ENCODE measurements at regions not wholly inside any gene's neighbourhood (a gene's known extent, or its start where the extent isn't known, plus 50 kb on each side); places are given as distances from the start of the nearest gene placed in this dataset.

DNA sequence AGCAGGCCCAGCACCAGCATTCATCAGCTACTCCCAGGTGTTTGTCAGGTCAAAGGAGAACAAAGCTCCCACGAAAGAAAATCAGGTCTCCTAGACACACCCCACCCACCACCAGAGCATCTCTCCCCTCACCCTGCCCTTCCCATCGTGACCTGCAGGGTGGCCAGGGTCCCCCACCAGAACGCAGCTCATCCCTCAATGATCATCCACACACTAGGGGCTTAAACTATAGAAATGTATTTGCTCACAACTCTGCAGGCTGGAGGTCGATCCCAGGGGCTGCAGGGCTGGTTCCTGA, 97.4 kb downstream of the RIPK4 start:
- no peaks in the 10 kb centered on the region for H3K36me3 ChIP-seq (replicated peaks in 1 of 2; ENCODE audit: insufficient read depth in 1 of 2, low read depth in 2 of 2)
- ATAC-seq = no peak
- no peak overlapping the region for H3K4me3 ChIP-seq
- no peaks in the 10 kb centered on the region for H3K9me3 ChIP-seq
- 83 to 84% methylated on average over 3 to 4 of the region's 4 CpGs for WGBS, 2 donors
- no peak overlapping the region for H3K27ac ChIP-seq
- no peak for DNase-seq
- intact Hi-C loops (cut with DNase I) = no loop called here
- H3K27me3 ChIP-seq = no peaks in the 10 kb centered on the region
- peaks cover 16% of the 10 kb centered on the region for H3K4me1 ChIP-seq
- TF ChIP-seq POLR2A (IDR thresholded peaks at IDR 0.05) = no peak
- TF ChIP-seq, protein P1, sequence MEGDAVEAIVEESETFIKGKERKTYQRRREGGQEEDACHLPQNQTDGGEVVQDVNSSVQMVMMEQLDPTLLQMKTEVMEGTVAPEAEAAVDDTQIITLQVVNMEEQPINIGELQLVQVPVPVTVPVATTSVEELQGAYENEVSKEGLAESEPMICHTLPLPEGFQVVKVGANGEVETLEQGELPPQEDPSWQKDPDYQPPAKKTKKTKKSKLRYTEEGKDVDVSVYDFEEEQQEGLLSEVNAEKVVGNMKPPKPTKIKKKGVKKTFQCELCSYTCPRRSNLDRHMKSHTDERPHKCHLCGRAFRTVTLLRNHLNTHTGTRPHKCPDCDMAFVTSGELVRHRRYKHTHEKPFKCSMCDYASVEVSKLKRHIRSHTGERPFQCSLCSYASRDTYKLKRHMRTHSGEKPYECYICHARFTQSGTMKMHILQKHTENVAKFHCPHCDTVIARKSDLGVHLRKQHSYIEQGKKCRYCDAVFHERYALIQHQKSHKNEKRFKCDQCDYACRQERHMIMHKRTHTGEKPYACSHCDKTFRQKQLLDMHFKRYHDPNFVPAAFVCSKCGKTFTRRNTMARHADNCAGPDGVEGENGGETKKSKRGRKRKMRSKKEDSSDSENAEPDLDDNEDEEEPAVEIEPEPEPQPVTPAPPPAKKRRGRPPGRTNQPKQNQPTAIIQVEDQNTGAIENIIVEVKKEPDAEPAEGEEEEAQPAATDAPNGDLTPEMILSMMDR (IDR thresholded peaks at IDR 0.05) = no peak

DNA sequence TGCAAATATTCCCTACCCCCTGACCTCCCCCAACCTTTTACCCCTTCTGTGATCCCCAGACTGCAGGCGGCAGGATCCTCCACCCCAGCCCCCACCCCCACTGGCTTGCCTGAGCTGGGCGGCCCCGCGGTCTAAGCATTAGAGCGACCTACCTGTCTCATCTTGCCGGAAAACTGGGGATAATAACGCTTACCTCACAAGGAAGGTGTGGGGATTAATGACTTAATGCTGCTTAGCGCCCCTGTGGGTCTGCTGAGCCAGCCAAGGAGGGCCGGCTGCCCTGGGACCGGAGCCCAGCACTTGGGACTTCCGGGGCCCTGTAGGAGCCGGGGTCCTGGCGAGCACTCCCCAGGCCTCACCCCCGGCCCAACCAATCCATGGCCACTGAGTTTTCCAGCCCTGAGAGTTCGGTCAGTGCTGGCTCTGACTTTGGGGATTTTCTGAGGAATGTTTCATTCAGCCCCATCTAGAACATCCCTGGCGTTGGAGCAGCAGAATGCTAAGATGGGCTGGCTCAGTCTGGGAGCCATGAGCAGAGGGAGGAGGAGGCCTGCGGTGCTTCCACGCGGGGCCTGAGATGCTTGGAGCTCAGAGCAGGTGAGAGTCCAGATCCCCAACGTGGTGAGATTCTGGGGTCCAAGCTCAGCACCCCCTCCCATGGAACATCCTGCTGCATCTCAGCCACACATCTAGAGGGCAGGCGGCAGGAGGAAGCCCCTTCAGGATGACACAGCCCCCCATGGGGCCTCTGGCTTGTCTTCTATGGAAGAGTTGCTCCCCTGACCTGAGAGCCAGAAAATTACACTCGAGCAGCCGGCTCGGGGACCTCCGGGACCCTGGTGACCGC, 97.9 kb downstream of the RIPK4 start:
- intact Hi-C loops (cut with DNase I) = no loop called here

DNA sequence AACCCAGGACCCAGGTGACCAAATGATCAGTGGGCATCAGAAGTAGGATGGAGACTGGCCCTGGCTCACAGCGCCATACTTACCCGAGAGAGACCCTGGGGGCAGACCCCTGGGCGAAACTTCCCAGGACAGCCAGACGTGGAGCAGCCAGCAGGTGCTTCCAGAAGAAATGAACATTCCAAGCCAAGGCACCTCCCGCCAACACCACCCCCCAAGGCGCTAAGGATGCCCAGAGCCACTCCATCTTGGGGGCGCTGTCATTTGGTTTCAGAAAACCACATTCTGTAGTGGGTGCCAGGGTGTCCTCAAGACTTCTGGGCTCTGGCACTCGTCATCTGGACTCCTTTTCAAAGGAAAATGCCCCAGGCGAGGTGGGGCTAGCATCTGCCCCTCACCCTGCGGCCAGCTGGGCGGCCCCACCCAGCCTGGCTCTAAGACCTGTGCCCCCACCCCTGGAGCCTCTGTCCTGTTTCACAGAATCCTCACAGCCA, 98.8 kb downstream of the RIPK4 start:
- H3K4me3 ChIP-seq = no peak overlapping the region
- WGBS, 2 donors = 89 to 91% methylated on average over 4 to 11 of the region's 11 CpGs
- intact Hi-C loops (cut with DNase I) = no loop called here
- H3K9me3 ChIP-seq = no peaks in the 10 kb centered on the region
- DNase-seq (peak in 1 of 4 donors; percentile 2), ATAC-seq (no peak)
- TF ChIP-seq, protein P1 (IDR thresholded peaks at IDR 0.05) = no peak
- no peak for TF ChIP-seq POLR2A (IDR thresholded peaks at IDR 0.05)
- H3K27me3 ChIP-seq = no peaks in the 10 kb centered on the region
- peaks cover 6% of the 10 kb centered on the region for H3K4me1 ChIP-seq
- H3K36me3 ChIP-seq (replicated peaks in 1 of 2; ENCODE audit: insufficient read depth in 1 of 2, low read depth in 2 of 2) = no peaks in the 10 kb centered on the region
- H3K27ac ChIP-seq = no peak overlapping the region

More for the DNA sequence above, 97.9 kb downstream of the RIPK4 start:
- no peak for DNase-seq
- no peak overlapping the region for H3K4me3 ChIP-seq
- WGBS, 2 donors = 80 to 88% methylated on average over 5 to 26 of the region's 26 CpGs
- no peaks in the 10 kb centered on the region for H3K36me3 ChIP-seq (replicated peaks in 1 of 2; ENCODE audit: insufficient read depth in 1 of 2, low read depth in 2 of 2)
- H3K4me1 ChIP-seq = peaks cover 14% of the 10 kb centered on the region
- no peak for TF ChIP-seq POLR2A (IDR thresholded peaks at IDR 0.05)
- TF ChIP-seq, protein P1 (IDR thresholded peaks at IDR 0.05) = no peak
- no peaks in the 10 kb centered on the region for H3K9me3 ChIP-seq
- ATAC-seq = no peak
- no peaks in the 10 kb centered on the region for H3K27me3 ChIP-seq
- no peak overlapping the region for H3K27ac ChIP-seq

DNA sequence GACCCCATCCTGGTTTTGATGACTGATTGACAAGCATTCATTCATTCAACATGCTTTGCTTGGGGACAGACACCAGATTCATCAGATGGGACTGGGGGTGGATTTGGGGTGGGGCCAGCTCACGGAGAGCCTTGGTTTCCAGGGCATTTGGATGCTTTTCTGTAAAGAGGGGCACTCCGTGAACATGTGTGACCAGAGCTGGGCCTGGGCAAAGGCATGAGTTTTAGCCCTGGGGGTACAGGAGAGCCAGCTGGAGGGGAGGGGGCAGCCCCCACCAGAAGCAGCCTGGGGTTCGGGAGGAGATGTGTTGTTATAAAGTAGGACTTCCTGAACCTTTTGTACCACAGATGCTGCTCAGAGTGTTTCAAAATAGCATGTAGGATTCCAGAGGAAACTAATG, 99.7 kb downstream of the RIPK4 start:
- no peak for TF ChIP-seq POLR2A (IDR thresholded peaks at IDR 0.05)
- TF ChIP-seq, protein P1 (IDR thresholded peaks at IDR 0.05) = no peak
- Histone ChIP-seq H3K4me1 (peaks cover 4% of the 10 kb centered on the region), H3K27ac (no peak overlapping the region), H3K36me3 (replicated peaks in 1 of 2; ENCODE audit: insufficient read depth in 1 of 2, low read depth in 2 of 2) (no peaks in the 10 kb centered on the region), H3K9me3 (no peaks in the 10 kb centered on the region), H3K4me3 (no peak overlapping the region), H3K27me3 (no peaks in the 10 kb centered on the region)
- intact Hi-C loops (cut with DNase I) = no loop called here
- DNase-seq = no peak
- WGBS, 2 donors = 87 to 93% methylated on average over 3 of the region's 3 CpGs
- ATAC-seq = no peak

DNA sequence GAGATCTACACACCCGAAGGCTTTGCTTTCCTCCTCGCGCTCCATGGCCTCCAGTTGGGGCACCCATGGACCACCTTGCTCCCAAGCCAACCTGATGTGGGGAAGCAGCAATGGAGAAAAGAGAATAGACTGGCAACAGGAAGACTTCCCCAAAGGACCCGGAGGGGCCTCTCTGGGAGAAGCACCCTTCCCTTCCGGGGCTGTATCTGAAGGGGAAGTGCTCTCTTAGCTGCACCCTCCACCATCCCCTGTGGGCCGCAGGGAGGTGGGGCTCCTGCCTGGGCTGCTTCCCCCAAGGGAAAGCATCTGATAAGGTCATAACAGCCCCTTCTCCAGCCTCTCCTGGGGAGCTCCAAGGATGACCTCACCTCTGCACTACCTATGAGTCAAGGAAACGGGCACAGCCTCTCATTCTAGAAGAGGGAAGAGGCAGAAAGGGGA, 100.2 kb downstream of the RIPK4 start:
- 67 to 89% methylated on average over 5 to 7 of the region's 7 CpGs for WGBS, 2 donors
- Histone ChIP-seq H3K9me3 (no peaks in the 10 kb centered on the region), H3K27ac (no peak overlapping the region), H3K4me3 (no peak overlapping the region), H3K4me1 (peaks cover 4% of the 10 kb centered on the region), H3K36me3 (replicated peaks in 1 of 2; ENCODE audit: insufficient read depth in 1 of 2, low read depth in 2 of 2) (no peaks in the 10 kb centered on the region), H3K27me3 (no peaks in the 10 kb centered on the region)
- ATAC-seq (no peak), DNase-seq (peak in 1 of 4 donors; percentile 2)
- no peak for TF ChIP-seq POLR2A (IDR thresholded peaks at IDR 0.05)
- TF ChIP-seq, protein P1 (IDR thresholded peaks at IDR 0.05) = no peak
- intact Hi-C loops (cut with DNase I) = no loop called here
